Activated T-cell treated with anti-CD3 and anti-CD28 coated beads, Interleukin-2, amount 50 U/mL, for 4 hours (primary cell): ENCODE measurements at regions not wholly inside any gene's neighbourhood (a gene's known extent, or its start where the extent isn't known, plus 50 kb on each side); places are given as distances from the start of the nearest gene placed in this dataset.
"Not testable (repeated sequence)": the region's sequence is repeated elsewhere in the genome, so short reads cannot be mapped to it uniquely, and the experiment has no call there.

Source experiments
- ATAC-seq, 2 donors: fragments of 200-7000 bp; cut with Tn5 transposase; one replicate each; pipeline ENCODE4 v1.10.0; 2021
- DNase-seq: peaks from one replicate; pipeline ENCODE4 v3.0.0-alpha.2; 2020
- H3K27me3 Mint-ChIP-seq: one replicate; pipeline ENCODE4 v1.8.0; 2021; ENCODE audit warnings: low read depth, mixed read lengths
- H3K36me3 Mint-ChIP-seq: one replicate; pipeline ENCODE4 v1.8.0; 2022; ENCODE audit warnings: mixed read lengths; ENCODE audit not compliant: insufficient read depth
- H3K4me1 Mint-ChIP-seq: one replicate; pipeline ENCODE4 v1.8.0; 2021; ENCODE audit warnings: low read depth, mixed read lengths
- H3K4me3 Mint-ChIP-seq: one replicate; pipeline ENCODE4 v1.8.0; 2021; ENCODE audit warnings: mild to moderate bottlenecking, moderate library complexity, mixed read lengths
- H3K9me3 Mint-ChIP-seq: one replicate; pipeline ENCODE4 v1.8.0; 2021; ENCODE audit warnings: mixed read lengths

DNA sequence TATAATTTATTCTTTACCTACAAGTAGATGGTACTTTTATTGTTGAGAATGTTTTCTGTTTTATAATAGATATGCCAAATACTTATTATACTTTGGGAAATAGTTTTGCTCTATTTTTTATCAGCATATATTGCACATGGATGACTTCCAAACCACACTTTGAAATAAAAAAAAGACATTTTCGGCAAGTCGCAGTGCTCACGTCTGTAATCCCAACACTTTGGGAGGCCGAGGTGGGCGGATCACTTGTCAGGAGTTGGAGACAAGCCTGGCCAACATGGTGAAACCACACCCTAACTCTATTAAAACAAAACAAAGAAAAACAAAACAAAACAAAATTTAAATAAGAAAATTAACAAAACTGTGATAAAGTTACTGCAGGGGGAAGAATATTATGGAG, 983.9 kb upstream of the CNTN5 start:
- no peaks in the 10 kb centered on the region for H3K4me1 Mint-ChIP-seq
- H3K27me3 Mint-ChIP-seq: no peaks in the 10 kb centered on the region
- DNase-seq (no peak), ATAC-seq (no peak)
- H3K36me3 Mint-ChIP-seq: no peaks in the 10 kb centered on the region
- peaks cover 12% of the 10 kb centered on the region for H3K9me3 Mint-ChIP-seq
- no peak overlapping the region for H3K4me3 Mint-ChIP-seq

DNA sequence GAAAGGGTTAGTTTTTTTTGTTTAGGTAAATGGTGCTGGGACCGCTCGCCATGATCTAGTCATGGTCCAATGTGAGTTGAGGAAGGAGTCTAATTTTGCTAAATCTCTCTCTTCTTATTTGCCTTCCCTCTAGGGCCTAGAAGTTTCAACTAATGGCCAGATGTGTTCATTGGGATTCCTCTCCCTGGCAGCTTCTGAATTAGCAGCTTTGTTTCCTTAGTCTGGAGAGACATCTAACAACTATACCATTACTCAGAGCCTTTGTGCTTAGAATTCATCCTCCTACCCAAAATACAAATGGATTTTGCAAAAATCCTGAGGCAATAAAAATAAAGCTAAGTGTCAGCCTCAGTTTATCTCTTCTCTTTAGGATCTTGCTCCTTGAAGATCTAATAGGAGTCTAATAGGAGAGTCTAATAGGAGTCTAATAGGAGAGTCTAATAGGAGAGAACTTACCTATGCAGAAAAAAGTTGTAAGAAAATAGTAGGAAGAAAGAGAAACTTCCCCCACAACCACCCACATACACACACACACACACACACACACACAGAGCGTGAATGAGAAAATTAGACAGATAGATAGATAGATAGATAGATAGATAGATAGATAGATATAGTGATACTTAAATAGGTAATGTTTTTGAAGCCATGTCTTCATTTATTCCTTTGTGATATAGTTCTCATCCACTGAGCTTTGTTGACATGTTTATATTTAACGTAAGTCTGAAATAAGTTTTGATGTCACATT, 980.5 kb upstream of the CNTN5 start:
- Mint-ChIP-seq H3K36me3 (no peaks in the 10 kb centered on the region), H3K4me3 (no peak overlapping the region), H3K4me1 (no peaks in the 10 kb centered on the region), H3K9me3 (peaks cover 12% of the 10 kb centered on the region), H3K27me3 (no peaks in the 10 kb centered on the region)
- DNase-seq (no peak), ATAC-seq (no peak)

DNA sequence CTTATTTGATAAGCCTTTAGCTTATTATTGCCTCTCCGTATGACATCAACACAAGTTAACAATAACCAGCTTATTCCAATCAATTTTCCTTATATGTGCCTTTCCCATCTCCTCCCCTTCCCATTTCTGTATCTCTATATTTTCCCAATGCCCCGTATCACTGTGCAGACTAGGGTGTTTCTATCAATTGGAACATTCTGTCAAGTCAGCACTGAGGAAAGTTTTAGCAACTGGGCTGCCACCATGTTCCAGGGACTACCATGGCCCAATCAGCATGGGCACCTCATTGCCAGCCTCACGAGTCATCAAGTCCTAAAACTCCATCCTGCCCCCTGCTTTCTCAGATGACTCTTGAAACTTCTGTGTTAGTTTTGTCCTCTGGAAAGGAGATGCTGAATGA, 973.1 kb upstream of the CNTN5 start:
- H3K27me3 Mint-ChIP-seq: no peaks in the 10 kb centered on the region
- no peak overlapping the region for H3K4me3 Mint-ChIP-seq
- H3K4me1 Mint-ChIP-seq: no peaks in the 10 kb centered on the region
- DNase-seq (no peak), ATAC-seq (no peak)
- H3K9me3 Mint-ChIP-seq: peaks cover 7% of the 10 kb centered on the region
- no peaks in the 10 kb centered on the region for H3K36me3 Mint-ChIP-seq

DNA sequence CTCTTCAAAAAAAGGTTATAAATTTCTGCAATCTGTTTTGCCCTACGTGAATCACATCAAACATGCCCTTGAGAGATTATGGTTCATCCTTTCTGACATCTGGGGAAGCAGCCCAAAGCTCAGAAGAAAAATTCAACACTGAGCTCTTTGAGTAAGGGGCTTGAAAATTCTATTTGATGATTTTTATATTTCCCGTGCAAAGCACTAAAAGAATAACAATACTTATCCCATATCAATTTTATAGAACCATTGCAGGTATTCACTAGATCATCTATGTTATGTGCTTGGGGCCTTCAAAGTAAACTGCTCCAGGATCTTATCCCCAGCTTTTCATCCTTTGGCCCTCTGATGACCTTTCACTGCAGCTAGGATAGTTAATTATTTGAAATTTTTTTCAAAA, 966.9 kb upstream of the CNTN5 start:
- Mint-ChIP-seq H3K4me3 (no peak overlapping the region), H3K4me1 (no peaks in the 10 kb centered on the region), H3K9me3 (no peaks in the 10 kb centered on the region), H3K27me3 (no peaks in the 10 kb centered on the region), H3K36me3 (no peaks in the 10 kb centered on the region)
- no peak for DNase-seq
- no peak for ATAC-seq

DNA sequence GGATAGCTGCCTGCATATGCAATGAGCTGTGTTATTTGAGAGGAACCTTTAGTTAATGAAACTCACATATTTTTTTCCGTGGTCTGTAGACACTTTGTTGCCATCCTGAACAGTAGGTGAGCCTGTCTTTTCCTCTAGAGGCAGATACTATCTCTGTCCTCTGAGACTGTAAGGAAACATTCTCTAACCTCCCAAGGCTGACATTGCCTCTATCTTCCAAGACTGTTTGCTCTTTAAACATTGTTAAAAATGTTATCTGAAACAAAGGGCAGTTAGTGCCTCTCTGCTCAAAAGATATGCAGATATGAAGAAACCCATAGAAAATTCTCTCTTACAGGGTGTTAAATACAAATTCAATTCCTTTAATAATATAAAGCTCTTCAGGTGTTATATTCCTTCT, 963.8 kb upstream of the CNTN5 start:
- H3K4me3 Mint-ChIP-seq: no peak overlapping the region
- no peaks in the 10 kb centered on the region for H3K4me1 Mint-ChIP-seq
- no peaks in the 10 kb centered on the region for H3K36me3 Mint-ChIP-seq
- ATAC-seq: no peak
- H3K27me3 Mint-ChIP-seq: no peaks in the 10 kb centered on the region
- no peak for DNase-seq
- H3K9me3 Mint-ChIP-seq: peaks cover 3% of the 10 kb centered on the region

DNA sequence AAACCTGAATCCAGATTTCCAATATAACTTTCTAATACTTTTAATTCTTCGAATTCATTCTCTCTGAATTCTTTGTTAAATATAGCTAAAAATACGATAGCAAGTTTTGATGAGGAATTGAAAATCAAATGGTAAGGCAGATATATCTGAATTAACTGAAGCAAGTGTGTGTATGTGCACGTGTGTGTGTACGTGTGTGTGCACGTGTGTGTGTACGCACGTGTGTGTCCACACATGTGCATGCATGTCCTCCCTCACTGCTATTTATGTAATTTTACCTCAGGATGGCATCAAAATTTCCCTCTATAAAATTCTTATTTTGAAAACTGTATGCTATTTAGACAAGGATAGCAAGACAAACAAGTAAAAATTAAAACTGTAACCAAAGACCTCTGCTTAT, 961.3 kb upstream of the CNTN5 start:
- Mint-ChIP-seq H3K27me3 (no peaks in the 10 kb centered on the region), H3K36me3 (no peaks in the 10 kb centered on the region), H3K9me3 (peaks cover 8% of the 10 kb centered on the region), H3K4me1 (no peaks in the 10 kb centered on the region), H3K4me3 (no peak overlapping the region)
- DNase-seq (no peak), ATAC-seq (no peak)

DNA sequence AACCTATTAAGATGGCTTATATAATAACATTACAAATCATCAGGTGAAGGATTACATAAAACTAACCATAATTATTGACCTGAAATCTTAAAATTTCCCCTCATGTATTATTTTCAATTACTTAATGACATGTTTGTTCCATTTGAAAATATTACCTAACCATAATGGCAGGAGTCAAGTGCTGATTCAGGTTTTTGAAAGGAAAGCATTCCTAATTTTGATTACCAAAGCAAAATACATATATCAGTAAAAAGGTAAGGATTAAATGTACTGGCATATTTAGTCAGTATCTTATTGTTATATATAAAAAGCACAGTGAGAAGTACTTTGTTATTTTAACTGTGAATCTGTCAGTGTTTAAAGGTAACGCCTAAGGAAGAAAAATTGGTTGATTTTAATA, 960.0 kb upstream of the CNTN5 start:
- Mint-ChIP-seq H3K9me3 (peaks cover 8% of the 10 kb centered on the region), H3K27me3 (no peaks in the 10 kb centered on the region), H3K36me3 (no peaks in the 10 kb centered on the region), H3K4me3 (no peak overlapping the region), H3K4me1 (no peaks in the 10 kb centered on the region)
- ATAC-seq (no peak), DNase-seq (no peak)

DNA sequence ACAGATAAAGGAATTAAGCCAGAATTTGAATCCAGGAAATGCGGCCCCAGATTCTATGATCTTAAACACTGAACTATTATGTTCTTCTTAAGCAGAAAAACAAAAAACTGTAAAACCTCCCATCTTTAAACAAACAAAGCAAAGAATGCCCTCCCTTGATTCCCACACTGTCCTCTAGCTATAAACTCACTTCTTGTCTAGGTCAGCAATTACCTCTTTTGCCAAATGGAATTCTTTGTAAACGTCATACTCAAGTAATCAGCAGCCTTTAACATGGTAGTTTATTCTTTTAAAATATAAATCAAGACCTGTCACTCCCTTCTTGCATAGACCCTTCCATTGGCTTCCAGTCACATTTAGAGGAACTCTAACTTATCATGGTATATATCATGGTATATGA, 958.9 kb upstream of the CNTN5 start:
- DNase-seq (no peak), ATAC-seq (no peak)
- Mint-ChIP-seq H3K9me3 (peaks cover 8% of the 10 kb centered on the region), H3K27me3 (no peaks in the 10 kb centered on the region), H3K36me3 (no peaks in the 10 kb centered on the region), H3K4me1 (no peaks in the 10 kb centered on the region), H3K4me3 (no peak overlapping the region)

DNA sequence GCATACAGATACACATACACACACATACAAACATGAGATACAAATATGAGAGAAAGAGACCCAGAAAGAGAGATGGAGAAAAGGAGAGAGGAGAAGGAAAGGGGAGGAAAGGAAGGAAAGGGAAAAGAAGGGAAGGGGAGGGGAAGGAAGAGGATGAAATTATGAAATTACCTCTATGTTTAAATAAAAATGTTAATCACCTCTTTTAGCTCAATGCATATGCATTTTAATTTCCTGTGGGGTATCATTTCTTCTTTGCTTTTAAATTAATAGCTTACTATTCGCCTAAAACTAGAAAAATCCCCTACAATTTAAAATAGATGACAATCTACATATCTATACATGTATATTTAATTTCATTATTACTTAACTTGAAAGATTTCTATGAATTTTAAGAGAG, 958.0 kb upstream of the CNTN5 start:
- Mint-ChIP-seq H3K4me1 (no peaks in the 10 kb centered on the region), H3K36me3 (no peaks in the 10 kb centered on the region), H3K27me3 (no peaks in the 10 kb centered on the region), H3K4me3 (no peak overlapping the region), H3K9me3 (peaks cover 8% of the 10 kb centered on the region)
- DNase-seq (no peak), ATAC-seq (no peak)

DNA sequence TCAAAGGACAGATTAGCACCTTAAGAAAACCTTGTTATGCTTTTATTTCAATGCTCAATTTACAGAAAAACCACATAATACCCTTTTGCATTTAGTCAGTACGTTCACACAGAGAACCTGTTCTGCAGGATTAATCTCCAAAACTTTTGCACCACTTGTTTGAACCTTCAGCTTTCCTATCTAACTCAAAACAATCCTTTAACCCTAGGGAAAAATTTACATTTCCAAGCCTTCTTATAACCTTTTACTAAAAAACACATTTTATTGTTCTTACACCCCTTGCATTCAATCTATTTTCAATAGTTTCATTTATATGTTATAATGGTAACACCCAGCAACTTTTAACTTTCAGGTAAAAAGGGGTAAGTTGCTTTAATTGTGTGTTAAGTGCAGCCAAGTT, 952.5 kb upstream of the CNTN5 start:
- no peaks in the 10 kb centered on the region for H3K4me1 Mint-ChIP-seq
- H3K4me3 Mint-ChIP-seq: no peak overlapping the region
- ATAC-seq (no peak), DNase-seq (no peak)
- peaks cover 7% of the 10 kb centered on the region for H3K9me3 Mint-ChIP-seq
- H3K36me3 Mint-ChIP-seq: no peaks in the 10 kb centered on the region
- no peaks in the 10 kb centered on the region for H3K27me3 Mint-ChIP-seq

DNA sequence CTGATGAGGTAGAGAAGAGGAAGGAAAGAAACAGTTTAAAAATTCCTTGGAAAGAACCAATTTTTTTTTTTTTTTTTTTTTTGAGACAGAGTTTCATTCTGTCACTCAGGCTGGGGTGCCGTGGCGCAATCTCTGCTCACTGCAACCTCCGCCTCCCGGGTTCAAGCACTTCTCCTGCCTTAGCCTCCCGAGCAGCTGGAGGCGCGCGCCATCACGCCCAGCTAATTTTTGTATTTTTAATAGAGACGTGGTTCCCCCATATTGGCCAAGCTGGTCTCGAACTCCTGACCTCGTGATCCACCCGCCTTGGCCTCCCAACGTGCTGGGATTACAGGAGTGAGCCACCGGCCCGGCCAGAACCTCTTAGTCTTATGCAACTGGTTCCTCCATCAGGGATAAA, 951.6 kb upstream of the CNTN5 start:
- not testable (repeated sequence) for H3K4me1 Mint-ChIP-seq, H3K36me3 Mint-ChIP-seq, DNase-seq, H3K9me3 Mint-ChIP-seq, ATAC-seq, H3K4me3 Mint-ChIP-seq, H3K27me3 Mint-ChIP-seq

DNA sequence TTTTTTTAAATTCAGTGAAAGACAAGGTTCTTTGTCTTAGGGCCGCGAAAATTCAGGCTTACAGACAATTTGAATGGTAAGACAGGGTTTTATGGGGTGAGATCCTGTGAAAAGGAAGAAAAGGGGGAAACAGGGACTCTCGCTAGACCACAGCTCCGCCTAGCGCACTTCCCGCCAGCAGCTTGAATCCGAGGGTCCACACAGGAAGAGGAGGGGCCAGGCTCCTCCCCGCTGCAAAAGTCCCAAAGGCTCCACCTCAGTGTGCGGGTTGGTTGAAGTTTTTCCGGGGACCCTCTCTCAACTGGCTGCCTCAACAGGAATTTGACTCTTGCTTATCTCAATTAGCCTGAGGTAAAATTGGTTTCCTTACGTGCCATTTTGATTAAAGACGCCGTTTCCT, 950.9 kb upstream of the CNTN5 start:
- peaks cover 7% of the 10 kb centered on the region for H3K9me3 Mint-ChIP-seq
- DNase-seq (no peak), ATAC-seq (no peak)
- H3K4me3 Mint-ChIP-seq: no peak overlapping the region
- no peaks in the 10 kb centered on the region for H3K4me1 Mint-ChIP-seq
- no peaks in the 10 kb centered on the region for H3K27me3 Mint-ChIP-seq
- no peaks in the 10 kb centered on the region for H3K36me3 Mint-ChIP-seq

DNA sequence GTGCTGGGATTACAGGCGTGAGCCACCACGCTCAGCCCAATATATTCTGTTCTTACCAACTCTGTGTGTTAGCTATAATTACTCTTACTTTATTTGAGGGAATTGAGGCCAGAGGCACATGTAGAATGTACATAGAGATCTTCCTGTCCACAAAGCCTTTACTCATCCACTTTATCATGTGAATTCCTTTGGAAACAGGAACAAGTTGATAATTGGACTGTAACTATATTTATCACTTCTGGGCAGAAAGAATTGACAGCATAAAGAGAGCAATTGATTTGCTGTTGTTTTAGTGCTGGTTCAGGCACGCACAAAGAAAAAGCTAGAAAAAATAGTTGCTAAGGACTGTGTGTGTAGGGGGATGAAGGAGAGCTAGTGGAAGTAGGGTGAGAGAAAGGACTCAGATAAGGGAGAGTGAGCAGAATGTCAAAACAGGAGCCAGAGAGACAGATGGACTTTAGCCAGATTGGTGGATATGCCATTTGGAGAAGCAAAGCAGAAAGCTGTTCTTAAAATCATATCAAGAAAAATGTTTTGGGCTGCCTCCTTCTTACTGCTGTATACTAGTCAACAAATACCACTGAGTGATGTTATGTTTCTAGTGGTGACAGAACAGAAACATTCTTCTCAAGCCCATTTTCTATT, 929.8 kb upstream of the CNTN5 start:
- Mint-ChIP-seq H3K27me3 (no peaks in the 10 kb centered on the region), H3K36me3 (no peaks in the 10 kb centered on the region), H3K9me3 (peaks cover 11% of the 10 kb centered on the region), H3K4me3 (no peak overlapping the region), H3K4me1 (no peaks in the 10 kb centered on the region)
- ATAC-seq (no peak), DNase-seq (no peak)

DNA sequence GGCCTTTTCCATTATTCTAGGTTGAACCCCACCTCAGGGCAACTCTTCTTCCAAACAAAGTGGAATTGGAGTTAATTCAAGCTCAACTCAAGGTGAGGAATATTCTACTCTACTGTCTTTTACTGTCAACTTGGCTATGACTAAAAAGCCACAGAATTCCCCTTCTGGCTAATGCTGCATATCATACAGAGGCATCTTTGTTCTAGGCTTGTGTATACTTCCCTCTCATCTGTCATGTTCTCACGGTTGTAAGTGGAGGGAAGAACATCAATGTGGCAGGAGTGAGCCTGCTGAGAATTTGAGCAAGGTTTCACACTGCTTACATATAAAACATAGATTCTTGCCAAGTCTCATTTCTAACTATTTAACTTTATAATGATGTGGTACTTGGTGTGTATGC, 921.4 kb upstream of the CNTN5 start:
- H3K4me3 Mint-ChIP-seq: no peak overlapping the region
- peaks cover 8% of the 10 kb centered on the region for H3K9me3 Mint-ChIP-seq
- no peaks in the 10 kb centered on the region for H3K4me1 Mint-ChIP-seq
- H3K36me3 Mint-ChIP-seq: no peaks in the 10 kb centered on the region
- ATAC-seq (no peak), DNase-seq (no peak)
- H3K27me3 Mint-ChIP-seq: no peaks in the 10 kb centered on the region

DNA sequence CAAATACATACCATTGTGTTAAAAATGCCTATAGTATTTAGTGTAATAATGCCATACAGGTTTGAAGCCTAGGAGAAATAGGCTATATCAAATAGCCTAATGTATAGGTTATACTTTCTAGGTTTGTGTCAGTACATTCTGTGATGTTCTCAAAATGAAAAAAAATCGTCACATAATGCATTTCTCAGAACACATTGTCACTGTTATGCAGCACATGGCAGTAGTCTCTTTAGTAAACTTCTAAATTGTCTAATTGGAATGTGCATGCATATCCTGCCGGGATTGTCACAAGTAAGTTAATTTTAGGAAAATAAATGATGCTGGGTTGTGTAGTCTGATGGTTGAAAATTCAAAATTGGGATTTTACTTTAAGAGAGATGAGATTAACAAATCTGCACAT, 920.1 kb upstream of the CNTN5 start:
- Mint-ChIP-seq H3K4me1 (no peaks in the 10 kb centered on the region), H3K36me3 (no peaks in the 10 kb centered on the region), H3K9me3 (peaks cover 6% of the 10 kb centered on the region), H3K4me3 (no peak overlapping the region), H3K27me3 (no peaks in the 10 kb centered on the region)
- no peak for ATAC-seq
- DNase-seq: no peak
